ENCODE measurements at regions not wholly inside any gene's neighbourhood (a gene's known extent, or its start where the extent isn't known, plus 50 kb on each side); places are given as distances from the start of the nearest gene placed in this dataset.

- ATAC-seq: no peak
- TF ChIP-seq PPARA (CRISPR knock-in tag; IDR thresholded peaks at IDR 0.05; ENCODE audit: borderline replicate concordance) (no peak), POU6F1 (CRISPR knock-in tag; IDR thresholded peaks at IDR 0.05; ENCODE audit: borderline replicate concordance, low read depth) (no peak), ISL1 (CRISPR knock-in tag; IDR thresholded peaks at IDR 0.05) (no peak), ZFP30 (CRISPR knock-in tag; IDR thresholded peaks at IDR 0.05) (no peak), ARNTL (CRISPR knock-in tag; IDR thresholded peaks at IDR 0.05; ENCODE audit: borderline replicate concordance, low read depth) (no peak)
Measured at GRCh38 chr6:156654919-156655918, 122.0 kb upstream of the ARID1B start.

DNA sequence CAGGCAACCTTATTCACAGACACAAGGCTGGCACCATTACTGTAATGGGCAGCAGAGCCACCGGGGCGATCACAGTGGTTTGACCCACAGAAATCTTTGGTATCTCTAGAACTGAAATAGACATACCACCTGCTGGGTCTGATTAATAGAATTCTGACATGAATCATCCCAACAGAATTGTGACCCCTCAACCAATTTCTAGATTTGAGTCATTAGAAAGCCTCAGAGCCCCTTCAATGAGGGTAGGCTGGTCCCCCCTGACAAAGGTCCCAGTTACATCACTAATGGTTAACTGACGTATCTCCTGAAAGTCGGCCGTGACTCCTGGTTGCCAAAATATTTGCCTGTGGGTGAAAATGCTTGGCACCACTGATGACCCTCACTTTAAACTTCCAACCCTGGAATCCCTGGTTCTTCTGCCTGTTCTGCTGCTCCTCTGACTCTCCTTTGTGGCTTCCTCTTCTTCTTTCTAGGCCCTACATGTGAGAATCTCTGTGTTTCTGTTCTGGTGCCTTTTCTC is 124.9 kb upstream of the ARID1B start:
- no peak for ATAC-seq

GRCh38 chr6:156651486-156651885 is 125.7 kb upstream of the ARID1B start:
- TF ChIP-seq ZNF565 (CRISPR knock-in tag; conservative IDR thresholded peaks at IDR 0.05; ENCODE audit: low read depth) (no peak), ISL1 (CRISPR knock-in tag; IDR thresholded peaks at IDR 0.05) (no peak), ZNF8 (CRISPR knock-in tag; IDR thresholded peaks at IDR 0.05) (no peak), ZNF70 (CRISPR knock-in tag; IDR thresholded peaks at IDR 0.05) (no peak), CSDC2 (CRISPR knock-in tag; IDR thresholded peaks at IDR 0.05) (no peak), ZC3H10 (CRISPR knock-in tag; IDR thresholded peaks at IDR 0.05) (no peak), ESRRG (CRISPR knock-in tag; IDR thresholded peaks at IDR 0.05) (no peak), PPARA (CRISPR knock-in tag; IDR thresholded peaks at IDR 0.05; ENCODE audit: borderline replicate concordance) (no peak), TCF4 (CRISPR knock-in tag; IDR thresholded peaks at IDR 0.05; ENCODE audit: borderline replicate concordance) (no peak), POU6F1 (CRISPR knock-in tag; IDR thresholded peaks at IDR 0.05; ENCODE audit: borderline replicate concordance, low read depth) (no peak), ZFP30 (CRISPR knock-in tag; IDR thresholded peaks at IDR 0.05) (no peak), BACH2 (CRISPR knock-in tag; IDR thresholded peaks at IDR 0.05; ENCODE audit: borderline replicate concordance) (no peak), ZFP3 (CRISPR knock-in tag; IDR thresholded peaks at IDR 0.05) (no peak), TOX (CRISPR knock-in tag; IDR thresholded peaks at IDR 0.05; ENCODE audit: borderline replicate concordance) (no peak), SNAI2 (CRISPR knock-in tag; IDR thresholded peaks at IDR 0.05) (no peak)
- TF ChIP-seq, protein P1, sequence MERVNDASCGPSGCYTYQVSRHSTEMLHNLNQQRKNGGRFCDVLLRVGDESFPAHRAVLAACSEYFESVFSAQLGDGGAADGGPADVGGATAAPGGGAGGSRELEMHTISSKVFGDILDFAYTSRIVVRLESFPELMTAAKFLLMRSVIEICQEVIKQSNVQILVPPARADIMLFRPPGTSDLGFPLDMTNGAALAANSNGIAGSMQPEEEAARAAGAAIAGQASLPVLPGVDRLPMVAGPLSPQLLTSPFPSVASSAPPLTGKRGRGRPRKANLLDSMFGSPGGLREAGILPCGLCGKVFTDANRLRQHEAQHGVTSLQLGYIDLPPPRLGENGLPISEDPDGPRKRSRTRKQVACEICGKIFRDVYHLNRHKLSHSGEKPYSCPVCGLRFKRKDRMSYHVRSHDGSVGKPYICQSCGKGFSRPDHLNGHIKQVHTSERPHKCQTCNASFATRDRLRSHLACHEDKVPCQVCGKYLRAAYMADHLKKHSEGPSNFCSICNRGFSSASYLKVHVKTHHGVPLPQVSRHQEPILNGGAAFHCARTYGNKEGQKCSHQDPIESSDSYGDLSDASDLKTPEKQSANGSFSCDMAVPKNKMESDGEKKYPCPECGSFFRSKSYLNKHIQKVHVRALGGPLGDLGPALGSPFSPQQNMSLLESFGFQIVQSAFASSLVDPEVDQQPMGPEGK (CRISPR knock-in tag; IDR thresholded peaks at IDR 0.05; ENCODE audit: borderline replicate concordance): no peak
- TF ChIP-seq, protein P2, sequence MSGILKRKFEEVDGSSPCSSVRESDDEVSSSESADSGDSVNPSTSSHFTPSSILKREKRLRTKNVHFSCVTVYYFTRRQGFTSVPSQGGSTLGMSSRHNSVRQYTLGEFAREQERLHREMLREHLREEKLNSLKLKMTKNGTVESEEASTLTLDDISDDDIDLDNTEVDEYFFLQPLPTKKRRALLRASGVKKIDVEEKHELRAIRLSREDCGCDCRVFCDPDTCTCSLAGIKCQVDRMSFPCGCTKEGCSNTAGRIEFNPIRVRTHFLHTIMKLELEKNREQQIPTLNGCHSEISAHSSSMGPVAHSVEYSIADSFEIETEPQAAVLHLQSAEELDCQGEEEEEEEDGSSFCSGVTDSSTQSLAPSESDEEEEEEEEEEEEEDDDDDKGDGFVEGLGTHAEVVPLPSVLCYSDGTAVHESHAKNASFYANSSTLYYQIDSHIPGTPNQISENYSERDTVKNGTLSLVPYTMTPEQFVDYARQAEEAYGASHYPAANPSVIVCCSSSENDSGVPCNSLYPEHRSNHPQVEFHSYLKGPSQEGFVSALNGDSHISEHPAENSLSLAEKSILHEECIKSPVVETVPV (CRISPR knock-in tag; IDR thresholded peaks at IDR 0.05): no peak

More for the DNA sequence above, 124.9 kb upstream of the ARID1B start:
- TF ChIP-seq CSDC2 (CRISPR knock-in tag; IDR thresholded peaks at IDR 0.05): no peak
- TF ChIP-seq OSR1 (CRISPR knock-in tag; IDR thresholded peaks at IDR 0.05): no peak
- no peak for TF ChIP-seq ZC3H10 (CRISPR knock-in tag; IDR thresholded peaks at IDR 0.05)
- no peak for TF ChIP-seq ZFP3 (CRISPR knock-in tag; IDR thresholded peaks at IDR 0.05)
- no peak for TF ChIP-seq TCF4 (CRISPR knock-in tag; IDR thresholded peaks at IDR 0.05; ENCODE audit: borderline replicate concordance)
- no peak for TF ChIP-seq TOX (CRISPR knock-in tag; IDR thresholded peaks at IDR 0.05; ENCODE audit: borderline replicate concordance)
- TF ChIP-seq ARNTL (CRISPR knock-in tag; IDR thresholded peaks at IDR 0.05; ENCODE audit: borderline replicate concordance, low read depth): no peak
- no peak for TF ChIP-seq ZNF8 (CRISPR knock-in tag; IDR thresholded peaks at IDR 0.05)
- no peak for TF ChIP-seq BACH2 (CRISPR knock-in tag; IDR thresholded peaks at IDR 0.05; ENCODE audit: borderline replicate concordance)
- TF ChIP-seq ZNF70 (CRISPR knock-in tag; IDR thresholded peaks at IDR 0.05): no peak
- no peak for TF ChIP-seq ZFP30 (CRISPR knock-in tag; IDR thresholded peaks at IDR 0.05)
- TF ChIP-seq, protein P2 (CRISPR knock-in tag; IDR thresholded peaks at IDR 0.05): no peak

More at GRCh38 chr6:156651486-156651885, 125.7 kb upstream of the ARID1B start:
- no peak for ATAC-seq
